Thyroid gland (tissue), 4 donors: ENCODE measurements at regions not wholly inside any gene's neighbourhood (a gene's known extent, or its start where the extent isn't known, plus 50 kb on each side); places are given as distances from the start of the nearest gene placed in this dataset.

ENCODE experiments used
- CTCF ChIP-seq, 6 experiments: fragments of 200-600 bp in 3 of 6; fragments of 450-650 bp in 3 of 6; sonication (generic) in 3 of 6; IDR thresholded peaks; one replicate each; pipeline ENCODE4 v1.5.1; 2016 to 2019; ENCODE audit warnings: antibody characterized with exemption in 6 of 6, mild to moderate bottlenecking in 2 of 6, inconsistent platforms in 1 of 6, moderate library complexity in 1 of 6
- POLR2A ChIP-seq, 2 donors: fragments of 450-650 bp; IDR thresholded peaks; one replicate each; pipeline ENCODE4 v1.6.1; 2017; ENCODE audit warnings: antibody characterized with exemption in 2 of 2, mild to moderate bottlenecking in 2 of 2, moderate library complexity in 1 of 2

DNA sequence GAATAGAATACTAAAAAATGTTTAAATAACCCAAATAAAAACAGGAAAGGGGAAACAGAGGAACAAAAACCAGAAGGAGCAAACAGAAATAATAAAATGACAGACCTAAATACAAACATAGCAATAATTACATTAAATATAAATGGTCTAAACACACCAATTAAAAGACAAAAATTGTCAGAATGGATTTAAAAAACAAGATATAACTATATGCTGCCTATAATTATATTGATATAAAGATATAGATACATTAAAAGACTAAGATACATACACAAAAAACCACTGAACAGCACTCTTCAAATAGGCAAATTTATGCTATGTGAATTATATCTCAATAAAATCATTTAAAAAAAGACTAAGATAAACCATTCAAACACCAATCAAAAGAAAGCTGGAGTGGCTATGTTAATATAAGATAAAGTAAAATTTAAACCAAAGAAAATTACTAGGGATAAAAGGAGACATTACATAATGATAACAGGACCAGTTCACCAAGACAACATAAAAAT lies 168.9 kb downstream of the SMAD6 start:
- TF ChIP-seq CTCF (IDR thresholded peaks at IDR 0.05) (no peak), POLR2A (IDR thresholded peaks at IDR 0.05) (no peak)
